ENCODE measurements at regions not wholly inside any gene's neighbourhood (a gene's known extent, or its start where the extent isn't known, plus 50 kb on each side); places are given as distances from the start of the nearest gene placed in this dataset.
"Not testable (repeated sequence)": the region's sequence is repeated elsewhere in the genome, so short reads cannot be mapped to it uniquely, and the experiment has no call there.

GRCh38 chr13:67402546-67402945, 172.4 kb upstream of the PCDH9 start:
- DNase-seq, result peak; percentile 0

GRCh38 chr13:67395577-67395976, 165.4 kb upstream of the PCDH9 start:
- DNase-seq, result no peak

GRCh38 chr13:67392014-67392413, 161.9 kb upstream of the PCDH9 start:
- DNase-seq, result no peak

GRCh38 chr13:67390462-67391086, 160.4 kb upstream of the PCDH9 start:
- peak; percentile 13 for DNase-seq

- DNase-seq, result no peak
Observed at GRCh38 chr13:67389171-67389570, 159.0 kb upstream of the PCDH9 start.

- not testable (repeated sequence) for DNase-seq
Observed at GRCh38 chr13:67383109-67383757, 153.1 kb upstream of the PCDH9 start.

GRCh38 chr13:67377919-67378318, 147.8 kb upstream of the PCDH9 start:
- no peak for DNase-seq

- no peak for DNase-seq
Observed at GRCh38 chr13:67374391-67374790, 144.3 kb upstream of the PCDH9 start.

GRCh38 chr13:67372868-67373464, 142.8 kb upstream of the PCDH9 start:
- no peak for DNase-seq

- peak; percentile 81 for DNase-seq
Observed at GRCh38 chr13:67369895-67370660, 139.9 kb upstream of the PCDH9 start.

- DNase-seq, result no peak
Observed at GRCh38 chr13:67367399-67367798, 137.3 kb upstream of the PCDH9 start.

- peak; percentile 2 for DNase-seq
Observed at GRCh38 chr13:67366533-67366932, 136.4 kb upstream of the PCDH9 start.

- no peak for DNase-seq
Observed at GRCh38 chr13:67355812-67356476, 125.8 kb upstream of the PCDH9 start.

GRCh38 chr13:67353941-67354340, 123.8 kb upstream of the PCDH9 start:
- DNase-seq, result peak; percentile 27

- no peak for DNase-seq
Observed at GRCh38 chr13:67353031-67353430, 122.9 kb upstream of the PCDH9 start.

GRCh38 chr13:67351909-67352308, 121.8 kb upstream of the PCDH9 start:
- peak; percentile 3 for DNase-seq

- DNase-seq, result no peak
Observed at GRCh38 chr13:67351114-67351513, 121.0 kb upstream of the PCDH9 start.

GRCh38 chr13:67343777-67344176, 113.6 kb upstream of the PCDH9 start:
- no peak for DNase-seq

GRCh38 chr13:67341406-67341805, 111.3 kb upstream of the PCDH9 start:
- peak; percentile 13 for DNase-seq

GRCh38 chr13:67330149-67330548, 100.0 kb upstream of the PCDH9 start:
- no peak for DNase-seq

GRCh38 chr13:67328895-67329294, 98.8 kb upstream of the PCDH9 start:
- DNase-seq, result no peak

GRCh38 chr13:67318860-67319259, 88.7 kb upstream of the PCDH9 start:
- no peak for DNase-seq

GRCh38 chr13:67318398-67318797, 88.3 kb upstream of the PCDH9 start:
- no peak for DNase-seq
